Rectal smooth muscle tissue (tissue), 1 donor: ENCODE measurements at regions not wholly inside any gene's neighbourhood (a gene's known extent, or its start where the extent isn't known, plus 50 kb on each side); places are given as distances from the start of the nearest gene placed in this dataset.
A peak's percentile ranks its signal among the peaks of the same experiment; 100 is the strongest.
"Not testable (repeated sequence)": the region's sequence is repeated elsewhere in the genome, so short reads cannot be mapped to it uniquely, and the experiment has no call there.

Experiments used
- H3K27ac ChIP-seq: one replicate; pipeline ENCODE4 v1.7.0; 2013; ENCODE audit warnings: low read depth, low read length, inconsistent platforms
- H3K27me3 ChIP-seq: one replicate; pipeline ENCODE4 v1.7.0; 2013; ENCODE audit warnings: low read length; ENCODE audit not compliant: control insufficient read depth, insufficient read depth
- H3K36me3 ChIP-seq: one replicate; pipeline ENCODE4 v1.7.0; 2013; ENCODE audit warnings: low read length; ENCODE audit not compliant: control insufficient read depth, insufficient read depth
- H3K4me1 ChIP-seq: one replicate; pipeline ENCODE4 v1.7.0; 2013; ENCODE audit warnings: low read length; ENCODE audit not compliant: control insufficient read depth, insufficient read depth
- H3K4me3 ChIP-seq: one replicate; pipeline ENCODE4 v1.7.0; 2013; ENCODE audit warnings: low read length
- H3K9ac ChIP-seq: one replicate; pipeline ENCODE4 v1.7.0; 2013; ENCODE audit warnings: low read length

DNA sequence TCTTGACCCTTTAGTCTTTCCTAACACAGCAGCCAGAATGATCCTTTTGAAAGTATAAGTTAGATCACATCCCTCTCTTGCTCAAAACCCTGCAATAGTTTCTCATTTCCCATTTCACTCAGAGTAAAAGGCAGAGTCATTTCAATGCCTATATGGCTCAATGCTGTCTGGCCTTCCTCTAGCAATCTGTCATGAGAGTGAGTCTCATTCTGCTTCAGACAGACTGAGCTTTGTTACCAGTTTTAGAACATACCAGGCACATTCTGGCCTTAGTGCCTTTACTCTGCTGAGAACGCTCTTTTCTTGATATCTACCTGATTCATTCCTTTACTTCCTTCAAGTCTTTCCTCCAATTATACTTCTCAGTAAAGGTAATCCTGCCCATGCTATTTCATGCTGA lies 372.8 kb upstream of the PKN2 start:
- H3K4me3 ChIP-seq: no peak overlapping the region
- no peak overlapping the region for H3K9ac ChIP-seq
- no peaks in the 10 kb centered on the region for H3K27me3 ChIP-seq
- H3K36me3 ChIP-seq: no peaks in the 10 kb centered on the region
- no peak overlapping the region for H3K27ac ChIP-seq
- H3K4me1 ChIP-seq: no peaks in the 10 kb centered on the region

DNA sequence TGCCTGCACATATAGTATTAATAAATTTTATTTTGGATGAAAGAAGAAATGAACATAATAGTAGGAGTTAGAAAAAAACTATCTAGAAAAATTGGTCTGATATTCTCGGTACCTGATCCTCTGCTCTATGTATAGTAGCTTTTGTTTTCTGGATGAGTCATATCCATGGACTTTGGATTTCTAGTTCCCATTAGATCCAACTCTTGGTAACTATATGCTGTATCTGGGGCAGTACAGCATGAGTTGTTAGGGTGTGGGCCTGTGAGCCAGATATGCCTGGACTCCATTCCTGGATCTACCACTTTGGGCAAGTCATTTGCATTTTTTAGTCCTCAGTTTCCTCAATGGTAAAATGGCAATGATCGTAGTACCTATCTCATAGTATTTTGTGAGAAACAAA lies 372.2 kb upstream of the PKN2 start:
- no peaks in the 10 kb centered on the region for H3K27me3 ChIP-seq
- no peak overlapping the region for H3K4me3 ChIP-seq
- H3K4me1 ChIP-seq: no peaks in the 10 kb centered on the region
- H3K36me3 ChIP-seq: no peaks in the 10 kb centered on the region
- H3K9ac ChIP-seq: no peak overlapping the region
- no peak overlapping the region for H3K27ac ChIP-seq

GRCh38 chr1:88317396-88317795 lies 366.7 kb upstream of the PKN2 start:
- Histone ChIP-seq H3K36me3 (no peaks in the 10 kb centered on the region), H3K4me1 (no peaks in the 10 kb centered on the region), H3K4me3 (no peak overlapping the region), H3K27ac (no peak overlapping the region), H3K9ac (no peak overlapping the region), H3K27me3 (no peaks in the 10 kb centered on the region)

GRCh38 chr1:88318740-88319139 lies 365.3 kb upstream of the PKN2 start:
- no peak overlapping the region for H3K4me3 ChIP-seq
- H3K4me1 ChIP-seq: no peaks in the 10 kb centered on the region

GRCh38 chr1:88320291-88320690 lies 363.8 kb upstream of the PKN2 start:
- Histone ChIP-seq H3K27ac (no peak overlapping the region), H3K36me3 (no peaks in the 10 kb centered on the region), H3K27me3 (no peaks in the 10 kb centered on the region), H3K9ac (no peak overlapping the region), H3K4me1 (no peaks in the 10 kb centered on the region), H3K4me3 (no peak overlapping the region)

More at GRCh38 chr1:88318740-88319139, 365.3 kb upstream of the PKN2 start:
- H3K36me3 ChIP-seq: no peaks in the 10 kb centered on the region
- H3K27ac ChIP-seq: no peak overlapping the region
- H3K27me3 ChIP-seq: no peaks in the 10 kb centered on the region
- H3K9ac ChIP-seq: no peak overlapping the region

DNA sequence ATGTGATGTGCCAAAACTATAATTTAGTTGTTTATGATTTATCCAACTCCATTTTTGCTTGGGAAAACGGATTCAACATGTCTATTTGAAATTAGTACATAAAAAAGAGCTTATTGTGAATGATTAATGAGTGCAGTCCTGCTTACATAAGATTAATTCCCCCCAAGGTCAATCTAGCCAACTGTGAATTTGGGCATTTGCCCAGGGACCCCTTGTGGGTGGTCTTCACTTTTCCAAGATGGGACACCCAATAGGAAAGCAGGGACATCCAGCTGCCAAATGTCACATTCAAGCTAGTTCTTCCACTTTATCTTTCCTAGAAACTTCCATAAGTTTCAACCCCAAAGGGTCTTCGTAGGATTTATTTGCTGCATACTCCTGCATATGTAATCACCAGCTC lies 362.4 kb upstream of the PKN2 start:
- no peaks in the 10 kb centered on the region for H3K27me3 ChIP-seq
- H3K36me3 ChIP-seq: no peaks in the 10 kb centered on the region
- H3K27ac ChIP-seq: no peak overlapping the region
- H3K4me3 ChIP-seq: no peak overlapping the region
- H3K4me1 ChIP-seq: no peaks in the 10 kb centered on the region
- H3K9ac ChIP-seq: no peak overlapping the region

DNA sequence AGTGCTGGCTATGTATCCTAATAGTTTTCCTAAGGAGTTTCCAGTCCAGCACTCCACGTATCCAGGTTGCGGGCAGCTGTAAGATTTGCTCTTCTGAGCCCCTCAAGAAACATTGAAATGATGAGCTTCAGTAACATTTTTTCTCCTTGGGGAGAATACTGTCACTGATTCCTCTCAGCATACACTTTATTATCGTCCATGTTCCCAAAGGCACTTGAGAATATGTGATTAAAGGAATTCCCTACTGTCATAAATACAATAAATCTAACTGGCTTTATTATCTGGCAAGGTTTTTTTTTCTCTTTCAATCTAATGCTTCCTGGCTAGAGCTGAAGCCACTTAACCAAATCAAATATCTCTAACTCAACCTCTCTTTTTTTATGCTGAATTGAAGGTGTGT lies 359.2 kb upstream of the PKN2 start:
- peaks cover 2% of the 10 kb centered on the region for H3K4me1 ChIP-seq
- H3K36me3 ChIP-seq: no peaks in the 10 kb centered on the region
- no peak overlapping the region for H3K27ac ChIP-seq
- no peak overlapping the region for H3K9ac ChIP-seq
- no peak overlapping the region for H3K4me3 ChIP-seq
- H3K27me3 ChIP-seq: no peaks in the 10 kb centered on the region

- peak overlapping the region; percentile 56 for H3K27ac ChIP-seq
- no peak overlapping the region for H3K9ac ChIP-seq
- no peaks in the 10 kb centered on the region for H3K36me3 ChIP-seq
- peaks cover 2% of the 10 kb centered on the region for H3K4me1 ChIP-seq
- no peak overlapping the region for H3K4me3 ChIP-seq
- no peaks in the 10 kb centered on the region for H3K27me3 ChIP-seq
Measured at GRCh38 chr1:88327391-88328267, 356.4 kb upstream of the PKN2 start.

DNA sequence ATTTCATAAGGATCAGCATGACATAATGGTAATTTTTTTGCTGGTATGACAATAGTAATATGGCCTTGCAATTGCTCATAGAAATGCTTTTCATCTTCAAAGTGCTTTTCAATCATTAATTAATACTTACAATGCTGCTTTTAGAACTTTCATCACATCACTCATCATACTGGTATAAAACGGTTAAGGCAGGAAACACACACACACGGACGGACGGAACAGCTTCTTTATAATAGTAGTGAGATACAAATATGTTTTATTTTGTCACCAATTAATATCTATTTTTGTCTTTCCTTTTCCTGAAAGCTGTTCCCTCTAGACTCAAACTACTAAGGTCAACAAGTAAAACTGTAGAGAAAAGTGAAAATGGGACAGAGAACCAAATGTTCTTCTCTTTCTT lies 353.9 kb upstream of the PKN2 start:
- H3K27me3 ChIP-seq: no peaks in the 10 kb centered on the region
- peaks cover 2% of the 10 kb centered on the region for H3K4me1 ChIP-seq
- H3K36me3 ChIP-seq: no peaks in the 10 kb centered on the region
- H3K9ac ChIP-seq: no peak overlapping the region
- H3K4me3 ChIP-seq: no peak overlapping the region
- no peak overlapping the region for H3K27ac ChIP-seq

- Histone ChIP-seq H3K27me3 (no peaks in the 10 kb centered on the region), H3K4me1 (no peaks in the 10 kb centered on the region), H3K4me3 (no peak overlapping the region), H3K9ac (no peak overlapping the region), H3K36me3 (no peaks in the 10 kb centered on the region), H3K27ac (no peak overlapping the region)
Measured at GRCh38 chr1:88333086-88333695, 350.9 kb upstream of the PKN2 start.

DNA sequence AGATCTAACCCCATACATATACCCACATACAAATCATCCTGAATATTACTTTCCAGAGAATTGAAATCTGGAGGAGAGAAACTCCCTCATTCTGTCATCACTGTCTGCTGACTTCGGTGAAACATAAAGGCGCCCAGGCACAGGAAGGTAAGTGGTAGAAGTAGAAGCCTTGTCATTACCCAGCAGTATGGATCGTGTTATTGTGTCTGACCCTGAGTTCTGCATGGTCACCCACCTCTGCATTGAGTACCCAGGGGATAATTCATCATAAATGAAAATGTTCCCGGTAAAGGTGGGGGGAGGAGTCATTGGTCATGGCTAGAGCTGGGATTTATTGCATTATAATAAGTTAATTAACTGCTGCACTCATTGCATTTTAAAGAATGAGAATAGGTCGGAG lies 342.6 kb upstream of the PKN2 start:
- H3K36me3 ChIP-seq: no peaks in the 10 kb centered on the region
- H3K9ac ChIP-seq: no peak overlapping the region
- H3K4me1 ChIP-seq: no peaks in the 10 kb centered on the region
- no peak overlapping the region for H3K4me3 ChIP-seq
- H3K27me3 ChIP-seq: no peaks in the 10 kb centered on the region
- H3K27ac ChIP-seq: no peak overlapping the region

- H3K4me3 ChIP-seq: not testable (repeated sequence)
Measured at GRCh38 chr1:88342081-88342480, 342.0 kb upstream of the PKN2 start.

DNA sequence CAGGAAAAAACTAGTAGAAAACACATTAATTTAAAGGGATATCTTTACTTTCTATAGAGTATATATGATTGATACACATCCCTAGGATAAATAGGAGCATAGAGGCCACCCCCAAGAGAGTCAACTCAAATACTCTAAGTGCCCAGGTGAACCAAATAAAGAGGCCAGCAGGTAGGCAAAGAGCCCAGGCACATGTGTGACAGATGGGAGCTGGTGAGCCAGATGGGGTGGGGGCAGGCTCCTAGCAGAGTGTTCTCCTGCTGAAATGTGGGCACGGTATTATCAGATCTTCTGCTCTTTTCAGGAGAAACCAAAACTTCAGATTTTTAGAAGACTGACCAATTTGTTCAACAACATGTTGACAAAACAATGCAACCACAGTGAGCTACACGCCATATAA lies 333.4 kb upstream of the PKN2 start:
- no peaks in the 10 kb centered on the region for H3K36me3 ChIP-seq
- H3K27ac ChIP-seq: no peak overlapping the region
- H3K4me1 ChIP-seq: no peaks in the 10 kb centered on the region
- no peak overlapping the region for H3K9ac ChIP-seq
- H3K4me3 ChIP-seq: no peak overlapping the region
- H3K27me3 ChIP-seq: no peaks in the 10 kb centered on the region

More at GRCh38 chr1:88342081-88342480, 342.0 kb upstream of the PKN2 start:
- not testable (repeated sequence) for H3K9ac ChIP-seq, H3K36me3 ChIP-seq, H3K4me1 ChIP-seq, H3K27me3 ChIP-seq, H3K27ac ChIP-seq
